Ecto neural progenitor cell (in vitro differentiated cells): ENCODE measurements at regions not wholly inside any gene's neighbourhood (a gene's known extent, or its start where the extent isn't known, plus 50 kb on each side); places are given as distances from the start of the nearest gene placed in this dataset.
"Not testable (repeated sequence)": the region's sequence is repeated elsewhere in the genome, so short reads cannot be mapped to it uniquely, and the experiment has no call there.

Source experiments
- DNase-seq: peaks from one replicate; pipeline ENCODE4 v3.0.0-alpha.2; 2018; ENCODE audit warnings: low spot score

- DNase-seq = no peak
These were observed 714.4 kb upstream of the CDH6 start for GRCh38 chr5:30479104-30479503.

- no peak for DNase-seq
These were observed 718.1 kb upstream of the CDH6 start for GRCh38 chr5:30475429-30475828.

GRCh38 chr5:30469691-30470090 lies 723.8 kb upstream of the CDH6 start:
- no peak for DNase-seq

- no peak for DNase-seq
These were observed 734.8 kb upstream of the CDH6 start for GRCh38 chr5:30458681-30459080.

GRCh38 chr5:30455484-30455883 lies 738.0 kb upstream of the CDH6 start:
- DNase-seq = not testable (repeated sequence)

GRCh38 chr5:30453168-30453567 lies 740.3 kb upstream of the CDH6 start:
- no peak for DNase-seq

- no peak for DNase-seq
These were observed 743.3 kb upstream of the CDH6 start for GRCh38 chr5:30450153-30450552.

GRCh38 chr5:30447431-30447830 lies 746.1 kb upstream of the CDH6 start:
- no peak for DNase-seq

- DNase-seq = no peak
These were observed 747.0 kb upstream of the CDH6 start for GRCh38 chr5:30446456-30446855.

GRCh38 chr5:30438785-30439184 lies 754.7 kb upstream of the CDH6 start:
- no peak for DNase-seq

GRCh38 chr5:30436691-30437090 lies 756.8 kb upstream of the CDH6 start:
- DNase-seq = no peak

GRCh38 chr5:30428866-30429407 lies 764.5 kb upstream of the CDH6 start:
- DNase-seq = peak; percentile 49

GRCh38 chr5:30414078-30414477 lies 779.4 kb upstream of the CDH6 start:
- DNase-seq = no peak

- no peak for DNase-seq
These were observed 779.9 kb upstream of the CDH6 start for GRCh38 chr5:30413540-30413939.

- DNase-seq = no peak
These were observed 787.7 kb upstream of the CDH6 start for GRCh38 chr5:30405821-30406220.

GRCh38 chr5:30401479-30402058 lies 791.9 kb upstream of the CDH6 start:
- peak; percentile 49 for DNase-seq

- no peak for DNase-seq
These were observed 795.1 kb upstream of the CDH6 start for GRCh38 chr5:30398423-30398822.

- DNase-seq = no peak
These were observed 800.6 kb upstream of the CDH6 start for GRCh38 chr5:30392897-30393296.

GRCh38 chr5:30390095-30390494 lies 803.4 kb upstream of the CDH6 start:
- DNase-seq = no peak

GRCh38 chr5:30387974-30388632 lies 805.4 kb upstream of the CDH6 start:
- no peak for DNase-seq

GRCh38 chr5:30385754-30386153 lies 807.7 kb upstream of the CDH6 start:
- DNase-seq = no peak

- DNase-seq = no peak
These were observed 809.3 kb upstream of the CDH6 start for GRCh38 chr5:30384171-30384570.

GRCh38 chr5:30380228-30380627 lies 813.3 kb upstream of the CDH6 start:
- no peak for DNase-seq

GRCh38 chr5:30376848-30377247 lies 816.6 kb upstream of the CDH6 start:
- no peak for DNase-seq
